NCI-H2107 treated with DMSO at 0.1 percent for 48 hours (cell line): ENCODE measurements at regions not wholly inside any gene's neighbourhood (a gene's known extent, or its start where the extent isn't known, plus 50 kb on each side); places are given as distances from the start of the nearest gene placed in this dataset.

Experiments used
- DNase-seq: peaks from one replicate; lab custom pipeline; 2025; ENCODE audit not compliant: unreplicated experiment; lab: John Stamatoyannopoulos, UW

DNA sequence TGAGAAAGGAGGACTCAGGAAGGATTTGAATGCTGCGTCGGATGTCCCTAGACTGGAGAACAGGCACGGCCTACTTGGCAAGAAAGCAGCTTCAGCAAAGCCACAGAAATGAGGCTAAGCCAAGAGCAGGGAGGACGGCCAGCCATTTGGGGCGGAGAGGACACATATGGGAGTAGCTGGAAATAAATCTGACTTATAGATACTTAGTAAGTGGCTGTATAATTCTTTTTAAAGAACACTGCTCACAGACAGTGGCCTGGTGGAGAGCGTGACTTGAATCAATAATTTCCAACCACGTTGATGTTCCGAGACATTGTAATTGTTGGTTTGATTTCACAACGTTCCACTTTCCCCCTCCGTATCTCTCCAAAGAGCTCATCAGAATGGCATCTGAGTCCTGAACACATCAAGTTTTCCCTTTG is 67.7 kb upstream of the JCAD start:
- no peak for DNase-seq

DNA sequence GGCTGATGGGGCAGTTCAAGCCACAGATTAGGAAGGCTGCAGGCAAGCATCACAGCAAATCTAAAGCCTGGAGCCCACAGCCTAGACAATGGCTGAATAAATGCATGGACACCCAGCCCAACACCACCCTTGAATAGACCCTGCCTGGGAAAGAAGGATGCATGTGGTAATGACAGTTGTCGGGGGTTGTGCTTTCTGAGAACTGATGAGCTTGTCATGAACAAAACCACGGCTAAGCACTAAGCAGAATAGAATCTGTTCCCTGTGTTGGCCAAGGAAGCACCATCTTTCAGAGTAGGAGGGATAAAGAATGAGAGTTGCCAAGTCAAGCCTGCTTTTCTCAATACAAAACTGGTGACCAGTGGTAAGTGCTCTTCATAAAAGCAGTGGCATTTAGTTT is 66.1 kb upstream of the JCAD start:
- no peak for DNase-seq

DNA sequence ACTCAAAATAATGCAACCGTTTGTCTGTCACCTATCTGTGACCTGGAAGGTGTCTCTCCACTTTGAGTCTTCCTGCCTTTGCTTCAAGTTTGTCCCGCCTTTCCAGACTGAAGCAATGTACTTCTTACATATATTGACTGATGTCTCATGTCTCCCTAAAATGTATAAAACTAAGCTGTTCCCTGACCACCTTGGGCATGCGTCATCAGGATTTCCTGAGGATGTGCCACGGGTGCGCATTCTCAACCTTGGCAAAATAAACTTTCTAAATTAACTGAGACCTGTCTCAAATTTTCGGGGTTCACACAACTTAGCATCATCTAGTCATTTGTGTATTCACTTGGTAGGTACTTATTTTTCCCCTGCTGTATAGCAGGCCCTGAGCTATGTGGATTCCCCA is 65.3 kb upstream of the JCAD start:
- no peak for DNase-seq

DNA sequence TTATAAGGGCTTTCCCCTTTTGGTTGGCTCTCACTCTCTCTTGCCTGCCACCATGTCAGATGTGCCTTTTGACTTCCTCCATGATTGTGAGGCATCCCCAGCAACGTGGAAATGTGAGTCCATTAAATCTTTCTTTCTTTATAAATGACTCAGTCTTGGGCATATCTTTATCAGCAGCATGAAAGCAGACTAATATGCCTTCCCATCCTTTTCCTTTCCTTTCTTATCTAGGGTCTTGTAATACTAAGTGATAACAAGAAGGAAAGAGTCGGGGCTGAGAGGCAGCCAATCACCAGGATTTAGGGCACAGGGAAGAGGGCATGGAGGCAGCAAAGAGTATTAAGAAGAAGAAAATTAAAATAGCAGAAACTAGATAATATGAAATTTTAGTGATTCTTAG is 62.0 kb upstream of the JCAD start:
- no peak for DNase-seq

DNA sequence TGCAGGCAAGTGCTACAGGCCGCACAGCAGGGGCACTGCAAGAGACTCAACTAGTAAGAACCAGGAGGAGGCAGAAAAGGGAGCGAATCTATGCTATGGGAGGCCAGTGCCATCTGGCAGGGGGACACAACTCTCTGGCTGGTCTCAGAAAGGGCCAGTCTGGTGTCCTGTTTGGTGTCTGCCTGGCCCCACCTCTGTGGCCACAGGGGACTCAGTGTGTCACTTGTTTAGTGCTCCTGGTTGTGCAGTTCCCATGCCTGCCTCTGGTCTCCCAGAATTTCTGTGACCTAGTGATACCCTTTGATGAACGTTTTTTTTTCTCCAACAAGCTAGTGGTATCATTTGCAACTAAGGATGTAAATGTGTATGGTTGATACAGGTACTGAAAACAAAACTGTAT is 59.2 kb upstream of the JCAD start:
- no peak for DNase-seq

DNA sequence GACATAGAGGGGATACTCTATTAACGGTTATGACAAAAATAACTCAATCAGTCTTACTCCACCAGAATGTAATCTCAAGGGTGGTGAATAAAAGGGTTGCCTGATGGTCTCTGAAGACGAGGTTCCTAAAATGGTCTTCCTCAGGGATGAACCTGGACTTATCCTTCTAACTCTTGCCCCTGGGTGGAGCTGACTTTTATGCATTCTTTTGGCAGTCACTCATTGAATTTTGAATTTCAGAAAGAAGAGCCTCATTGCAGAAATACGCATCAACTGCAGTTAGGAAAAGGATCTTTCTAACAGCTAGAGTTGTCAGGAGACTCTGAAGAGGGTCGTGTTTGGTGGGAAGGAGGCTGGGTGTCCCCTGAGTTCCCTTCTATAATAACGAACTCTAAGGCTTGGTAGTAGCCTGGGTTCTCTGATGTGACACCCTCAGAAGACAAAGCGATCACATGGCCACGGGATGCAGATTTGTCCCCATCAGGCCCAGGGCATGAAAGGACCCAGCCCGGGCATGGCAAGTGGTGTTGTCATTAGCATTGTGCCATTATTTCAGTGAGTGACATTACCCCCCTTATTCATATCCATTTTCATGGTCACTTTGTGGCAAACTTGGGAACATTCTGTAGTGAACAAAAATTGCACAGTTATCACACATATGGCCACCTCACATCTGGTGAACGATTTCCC is 58.6 kb upstream of the JCAD start:
- DNase-seq = no peak

DNA sequence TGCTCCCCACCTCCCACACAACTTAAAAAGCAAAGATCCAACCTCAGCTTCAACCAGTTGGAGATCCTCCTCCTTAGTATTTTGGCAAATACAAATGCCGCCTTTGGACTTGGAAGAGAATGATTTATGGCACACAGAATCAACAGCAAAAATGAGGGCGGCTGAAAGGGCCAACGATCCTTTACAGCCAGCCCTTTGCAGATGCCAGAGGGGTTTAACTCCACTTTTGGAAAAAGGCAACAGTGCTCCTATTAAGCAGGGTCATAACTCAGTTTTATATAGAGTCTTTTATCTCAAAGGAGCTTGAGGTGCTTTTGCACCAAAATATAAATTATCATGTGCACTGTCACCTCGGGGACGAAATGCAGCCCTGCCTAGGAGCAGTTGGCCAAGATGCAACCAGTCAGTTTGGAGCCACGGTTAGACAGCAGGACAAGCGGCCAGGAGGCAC is 56.7 kb upstream of the JCAD start:
- no peak for DNase-seq

DNA sequence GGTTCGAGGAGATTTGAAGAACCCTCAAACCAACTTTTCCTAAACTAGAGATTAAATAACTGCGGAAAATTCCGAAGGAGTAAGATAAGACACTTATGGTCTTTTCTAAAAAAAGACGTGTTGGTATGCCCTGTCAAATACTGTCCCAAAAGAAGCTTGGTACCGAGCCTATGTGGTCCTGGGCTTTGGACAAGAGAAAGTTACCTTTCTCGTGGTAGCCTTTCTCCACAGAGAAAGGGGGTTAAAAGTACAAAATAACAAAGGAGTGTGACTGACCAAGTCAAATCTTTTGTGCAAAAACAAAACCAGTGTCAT is 56.2 kb upstream of the JCAD start:
- no peak for DNase-seq

DNA sequence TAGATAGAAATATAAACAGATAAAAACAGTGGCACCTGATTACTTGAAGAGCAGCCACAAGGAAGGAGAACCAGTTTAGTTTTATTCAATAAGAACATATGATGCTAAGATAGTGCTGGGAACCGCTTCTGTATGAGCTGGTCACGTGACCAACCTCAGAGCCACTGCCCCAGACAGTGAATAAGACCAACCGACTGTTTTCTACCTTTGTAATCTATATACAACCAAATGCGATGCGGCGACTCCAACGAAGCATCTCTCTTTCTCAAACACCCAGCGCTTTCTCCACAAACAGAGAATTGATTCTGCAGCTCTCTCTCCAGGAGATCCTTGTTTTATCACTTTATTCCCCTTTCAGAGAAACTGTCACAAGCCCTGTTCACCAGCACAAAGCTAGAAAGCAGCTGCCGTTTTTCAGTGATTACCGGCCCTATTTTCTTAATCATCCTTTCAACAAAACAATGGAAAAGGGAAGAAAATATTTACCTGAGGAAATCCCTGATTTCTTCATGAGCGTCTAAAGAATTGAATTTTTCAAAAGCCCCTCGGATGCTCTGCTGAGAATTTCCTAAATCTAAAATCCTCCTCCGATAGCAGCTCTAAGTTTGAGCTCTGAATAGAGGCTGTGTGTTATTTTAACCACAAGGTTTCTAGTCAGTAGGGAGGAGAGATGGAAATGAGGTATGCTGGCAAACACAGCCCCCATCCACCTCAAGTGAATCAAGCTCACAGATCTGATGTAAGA is 55.7 kb upstream of the JCAD start:
- peak; percentile 11 for DNase-seq

DNA sequence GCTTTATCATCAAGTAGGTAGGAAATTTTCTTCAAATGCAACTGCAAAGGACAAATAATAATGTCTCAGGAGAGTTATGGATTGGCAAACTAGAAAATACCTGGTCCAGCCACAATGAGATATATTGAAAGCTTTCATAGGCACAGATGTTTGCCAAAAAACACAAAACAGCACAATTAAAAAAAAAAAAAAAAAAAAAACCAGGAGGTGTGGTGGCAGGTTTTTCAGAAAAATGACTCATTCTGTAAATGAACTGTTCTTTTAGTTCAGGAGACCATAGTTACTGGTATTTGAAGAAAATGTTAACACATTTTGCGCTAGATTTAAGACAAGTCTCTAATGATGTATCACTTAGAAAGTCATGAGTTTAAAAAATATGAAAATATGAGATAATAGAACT is 55.0 kb upstream of the JCAD start:
- DNase-seq = no peak

DNA sequence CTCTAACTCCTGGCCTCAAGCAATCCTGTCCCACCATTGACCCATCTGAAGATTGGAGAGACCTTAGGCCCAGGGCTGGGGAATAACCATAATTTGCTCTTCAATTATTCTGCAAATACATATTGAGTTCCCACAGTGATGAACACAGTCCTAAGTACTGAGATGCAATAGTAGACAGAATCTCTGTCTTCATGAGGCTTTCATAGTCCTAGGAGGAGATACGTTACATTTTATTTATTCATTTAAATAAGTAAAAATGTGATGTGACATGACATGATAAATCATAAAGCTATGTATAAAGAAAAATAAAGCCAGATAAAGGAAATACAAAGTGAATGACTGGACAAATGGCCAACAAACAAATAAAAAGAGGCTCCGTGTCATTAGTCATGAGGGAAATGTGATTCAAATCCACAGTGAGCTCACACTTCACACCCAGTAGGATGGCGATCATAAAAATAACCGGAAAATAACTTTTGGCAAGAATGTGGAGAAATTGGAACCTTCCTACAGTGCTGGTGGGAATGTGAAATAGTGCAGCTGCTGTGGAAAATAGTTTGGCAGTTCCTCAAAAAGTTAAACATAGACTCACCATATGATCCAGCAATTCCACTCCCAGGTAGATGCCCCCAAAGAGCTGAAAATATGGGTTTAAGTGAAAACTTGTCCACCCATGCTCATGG is 52.1 kb upstream of the JCAD start:
- no peak for DNase-seq
